DOHH2 (cell line): ENCODE measurements at regions not wholly inside any gene's neighbourhood (a gene's known extent, or its start where the extent isn't known, plus 50 kb on each side); places are given as distances from the start of the nearest gene placed in this dataset.

Source experiments
- H3F3A ChIP-seq: fragments of 200-600 bp; sonication (generic), shearing (Covaris generic); 2 replicates; pipeline ENCODE4 v1.6.0; 2016; ENCODE audit warnings: antibody characterized with exemption, mild to moderate bottlenecking; ENCODE audit not compliant: control insufficient read depth, insufficient read depth
- H3K27ac ChIP-seq: fragments of 200-600 bp; sonication (generic); 2 replicates; pipeline ENCODE4 v1.5.1; 2014; ENCODE audit warnings: low read depth, mild to moderate bottlenecking, low read length, moderate library complexity
- H3K27me3 ChIP-seq: fragments of 200-600 bp; sonication (generic); 2 replicates; pipeline ENCODE4 v1.6.1; 2014; ENCODE audit warnings: mild to moderate bottlenecking, low read length, mixed read lengths; ENCODE audit not compliant: control insufficient read depth
- H3K36me3 ChIP-seq: fragments of 200-600 bp; sonication (generic); 2 replicates; pipeline ENCODE4 v1.6.1; 2014; ENCODE audit warnings: mild to moderate bottlenecking, low read length, moderate library complexity, mixed read lengths; ENCODE audit not compliant: control insufficient read depth
- H3K4me1 ChIP-seq: fragments of 200-600 bp; sonication (generic); 2 replicates; pipeline ENCODE4 v1.6.1; 2014; ENCODE audit warnings: mild to moderate bottlenecking, low read length, mixed read lengths; ENCODE audit not compliant: control insufficient read depth
- H3K4me2 ChIP-seq: fragments of 200-600 bp; sonication (generic); 2 replicates; pipeline ENCODE4 v1.6.0; 2014; ENCODE audit warnings: mild to moderate bottlenecking, low read length, moderate library complexity
- H3K4me3 ChIP-seq: fragments of 200-600 bp; sonication (generic); 2 replicates; pipeline ENCODE4 v1.5.1; 2014; ENCODE audit warnings: mild to moderate bottlenecking, low read length, mixed read lengths
- H3K79me2 ChIP-seq: fragments of 200-600 bp; sonication (generic); 2 replicates; pipeline ENCODE4 v1.6.1; 2014; ENCODE audit warnings: mild to moderate bottlenecking, low read length, mixed read lengths; ENCODE audit not compliant: control insufficient read depth
- H3K9me2 ChIP-seq: fragments of 200-600 bp; sonication (generic); replicated peaks from 2 replicates; pipeline ENCODE4 v1.6.1; 2014; ENCODE audit warnings: mild to moderate bottlenecking, low read length, mixed read lengths; ENCODE audit not compliant: control insufficient read depth
- H3K9me3 ChIP-seq: fragments of 200-600 bp; sonication (generic); 2 replicates; pipeline ENCODE4 v1.6.1; 2014; ENCODE audit warnings: antibody characterized with exemption, low read length, mixed read lengths; ENCODE audit not compliant: control insufficient read depth, insufficient read depth
- H4K20me1 ChIP-seq: fragments of 200-600 bp; sonication (generic); 2 replicates; pipeline ENCODE4 v1.6.0; 2014; ENCODE audit warnings: low read depth, mild to moderate bottlenecking, antibody characterized with exemption, low read length, moderate library complexity; ENCODE audit not compliant: control insufficient read depth, insufficient read depth
- CTCF ChIP-seq: fragments of 200-600 bp; sonication (generic); IDR thresholded peaks from one replicate; pipeline ENCODE4 v1.5.1; 2014; ENCODE audit warnings: antibody characterized with exemption, mild to moderate bottlenecking, low read depth, low read length; ENCODE audit not compliant: poor library complexity, severe bottlenecking
- EZH2phosphoT487 ChIP-seq: fragments of 200-600 bp; sonication (generic); IDR thresholded peaks from 2 replicates; pipeline ENCODE4 v1.6.1; 2017; ENCODE audit warnings: borderline replicate concordance, mild to moderate bottlenecking, antibody characterized with exemption, low read length, moderate library complexity, mixed read lengths

GRCh38 chr2:78710632-78711375 is 314.7 kb upstream of the REG3G start:
- TF ChIP-seq CTCF (no peak), EZH2phosphoT487 (no peak)
- Histone ChIP-seq H3K27me3 (no peaks in the 10 kb centered on the region), H3K4me2 (no peak overlapping the region), H3K27ac (no peak overlapping the region), H3K36me3 (no peaks in the 10 kb centered on the region), H3K9me2 (no peaks in the 10 kb centered on the region; the same call in 1 of the 2 replicates), H3K79me2 (no peaks in the 10 kb centered on the region), H3K4me3 (no peak overlapping the region), H3F3A (no peaks in the 10 kb centered on the region), H4K20me1 (no peaks in the 10 kb centered on the region), H3K9me3 (no peaks in the 10 kb centered on the region), H3K4me1 (no peaks in the 10 kb centered on the region)

GRCh38 chr2:78715293-78715692 is 310.2 kb upstream of the REG3G start:
- no peak for TF ChIP-seq EZH2phosphoT487
- no peak for TF ChIP-seq CTCF
- H4K20me1 ChIP-seq: no peaks in the 10 kb centered on the region
- H3K4me1 ChIP-seq: no peaks in the 10 kb centered on the region
- no peaks in the 10 kb centered on the region for H3K36me3 ChIP-seq
- H3K4me2 ChIP-seq: no peak overlapping the region
- no peaks in the 10 kb centered on the region for H3K79me2 ChIP-seq
- no peaks in the 10 kb centered on the region for H3F3A ChIP-seq
- no peaks in the 10 kb centered on the region for H3K9me3 ChIP-seq
- no peaks in the 10 kb centered on the region; the same call in 1 of the 2 replicates for H3K9me2 ChIP-seq
- H3K4me3 ChIP-seq: no peak overlapping the region
- H3K27ac ChIP-seq: no peak overlapping the region
- no peaks in the 10 kb centered on the region for H3K27me3 ChIP-seq

- no peaks in the 10 kb centered on the region for H4K20me1 ChIP-seq
- H3K9me2 ChIP-seq: no peaks in the 10 kb centered on the region
- no peaks in the 10 kb centered on the region for H3K9me3 ChIP-seq
- no peak for TF ChIP-seq EZH2phosphoT487
- no peak for TF ChIP-seq CTCF
- no peaks in the 10 kb centered on the region for H3K79me2 ChIP-seq
- no peaks in the 10 kb centered on the region for H3K27me3 ChIP-seq
- no peaks in the 10 kb centered on the region for H3F3A ChIP-seq
- H3K4me3 ChIP-seq: no peak overlapping the region
- H3K36me3 ChIP-seq: no peaks in the 10 kb centered on the region
- no peaks in the 10 kb centered on the region for H3K4me1 ChIP-seq
- H3K27ac ChIP-seq: no peak overlapping the region
- no peak overlapping the region for H3K4me2 ChIP-seq
Observed at GRCh38 chr2:78718024-78718423, 307.5 kb upstream of the REG3G start.
